IMR-90 (cell line): ENCODE measurements at regions not wholly inside any gene's neighbourhood (a gene's known extent, or its start where the extent isn't known, plus 50 kb on each side); places are given as distances from the start of the nearest gene placed in this dataset.
A peak's percentile ranks its signal among the peaks of the same experiment; 100 is the strongest.

ENCODE experiments used
- ATAC-seq: fragments of 200-7000 bp; cut with Tn5 transposase; 2 replicates; pipeline ENCODE4 v1.9.1; 2020; ENCODE audit warnings: low read depth, mild to moderate bottlenecking, moderate library complexity
- BruUV-seq: library from RNA; stranded (reverse); fragments of 400-500 nt; replicated peaks from 2 replicates; lab custom pipeline; 2021; lab: Mats Ljungman, UMichigan
- CTCF ChIA-PET: fragments of 300-600 bp; formaldehyde crosslinking; extraction: SDS; loops from one replicate; lab custom pipeline; 2021; ENCODE audit warnings: antibody characterized with exemption; lab: Yijun Ruan, JAX
- POLR2A ChIA-PET: fragments of 300-600 bp; sonication (Branson Sonifier 250); formaldehyde crosslinking; loops from one replicate; lab custom pipeline; 2022; ENCODE audit warnings: antibody characterized with exemption; ENCODE audit not compliant: unreplicated experiment; lab: Charles Lee
- DNase-seq: peaks from one replicate; pipeline ENCODE4 v3.0.0; 2013
- H2AFZ ChIP-seq: replicated peaks from 2 replicates; pipeline ENCODE3; 2013; ENCODE audit warnings: low read length, mild to moderate bottlenecking; ENCODE audit not compliant: poor library complexity
- H2AK5ac ChIP-seq: 2 replicates; pipeline ENCODE4 v1.6.1; 2013; ENCODE audit warnings: low read depth, low read length, inconsistent platforms
- H2AK9ac ChIP-seq: replicated peaks from 2 replicates; pipeline ENCODE3; 2013; ENCODE audit warnings: mild to moderate bottlenecking, low read depth, low read length, moderate library complexity; ENCODE audit not compliant: poor library complexity
- H2BK120ac ChIP-seq: 2 replicates; pipeline ENCODE4 v1.6.1; 2013; ENCODE audit warnings: low read depth, low read length, inconsistent platforms
- H2BK15ac ChIP-seq: 3 replicates; pipeline ENCODE4 v1.6.1; 2013; ENCODE audit warnings: low read depth, low read length, inconsistent platforms
- H2BK20ac ChIP-seq: 2 replicates; pipeline ENCODE4 v1.6.1; 2013; ENCODE audit warnings: low read depth, mild to moderate bottlenecking, inconsistent platforms, low read length, moderate library complexity
- H2BK5ac ChIP-seq: 2 replicates; pipeline ENCODE4 v1.6.1; 2013; ENCODE audit warnings: mild to moderate bottlenecking, low read depth, low read length, inconsistent platforms; ENCODE audit not compliant: poor library complexity, severe bottlenecking
- H3K14ac ChIP-seq: replicated peaks from 2 replicates; pipeline ENCODE4 v1.6.1; 2013; ENCODE audit warnings: low read depth, low read length, inconsistent platforms
- H3K18ac ChIP-seq: 2 replicates; pipeline ENCODE4 v1.6.1; 2013; ENCODE audit warnings: low read depth, low read length, control low read depth
- H3K23ac ChIP-seq: 2 replicates; pipeline ENCODE4 v1.6.1; 2013; ENCODE audit warnings: low read depth, low read length, inconsistent platforms
- H3K27ac ChIP-seq: 2 replicates; pipeline ENCODE4 v1.5.1; 2013; ENCODE audit warnings: mild to moderate bottlenecking, control low read depth, low read length; ENCODE audit not compliant: insufficient read depth
- H3K27me3 ChIP-seq: 2 replicates; pipeline ENCODE4 v1.6.1; 2013; ENCODE audit warnings: low read length; ENCODE audit not compliant: control insufficient read depth, insufficient read depth
- H3K36me3 ChIP-seq: 2 replicates; pipeline ENCODE4 v1.6.1; 2013; ENCODE audit warnings: low read length, mixed read lengths; ENCODE audit not compliant: control insufficient read depth, insufficient read depth
- H3K4ac ChIP-seq: 2 replicates; pipeline ENCODE4 v1.6.1; 2013; ENCODE audit warnings: low read depth, low read length, inconsistent platforms
- H3K4me1 ChIP-seq: 2 replicates; pipeline ENCODE4 v1.6.1; 2013; ENCODE audit warnings: low read length, mixed read lengths; ENCODE audit not compliant: control insufficient read depth, insufficient read depth
- H3K4me2 ChIP-seq: 2 replicates; pipeline ENCODE4 v1.6.1; 2013; ENCODE audit warnings: low read depth, mild to moderate bottlenecking, control low read depth, low read length, moderate library complexity
- H3K4me3 ChIP-seq: 2 replicates; pipeline ENCODE4 v1.5.1; 2013; ENCODE audit warnings: low read depth, mild to moderate bottlenecking, control low read depth, low read length, moderate library complexity; ENCODE audit not compliant: insufficient read depth
- H3K56ac ChIP-seq: 2 replicates; pipeline ENCODE4 v1.6.1; 2013; ENCODE audit warnings: low read length, inconsistent platforms; ENCODE audit not compliant: insufficient read depth; ENCODE audit errors: extremely low read depth
- H3K79me1 ChIP-seq, 2 experiments: 2 replicates each; pipeline ENCODE4 v1.6.1; 2013; ENCODE audit warnings: low read length in 2 of 2, inconsistent platforms in 1 of 2, low read depth in 1 of 2
- H3K9ac ChIP-seq: 2 replicates; pipeline ENCODE4 v1.6.1; 2013; ENCODE audit warnings: low read depth, low read length, control low read depth
- H3K9me1 ChIP-seq: 2 replicates; pipeline ENCODE4 v1.6.1; 2013; ENCODE audit warnings: low read length, inconsistent platforms; ENCODE audit not compliant: insufficient read depth
- H3K9me3 ChIP-seq: 2 replicates; pipeline ENCODE4 v1.6.1; 2013; ENCODE audit warnings: low read length; ENCODE audit not compliant: control insufficient read depth, insufficient read depth
- H4K20me1 ChIP-seq: 2 replicates; pipeline ENCODE4 v1.6.1; 2013; ENCODE audit warnings: low read length, inconsistent platforms; ENCODE audit not compliant: insufficient read depth
- H4K5ac ChIP-seq: 2 replicates; pipeline ENCODE4 v1.6.1; 2013; ENCODE audit warnings: mild to moderate bottlenecking, low read depth, low read length, control low read depth
- H4K8ac ChIP-seq, 2 experiments: 2 replicates each; pipeline ENCODE4 v1.6.1; 2013; ENCODE audit warnings: low read depth in 2 of 2, low read length in 2 of 2, control low read depth in 1 of 2, inconsistent platforms in 1 of 2
- H4K91ac ChIP-seq: 2 replicates; pipeline ENCODE4 v1.6.1; 2013; ENCODE audit warnings: low read depth, low read length, inconsistent platforms; ENCODE audit not compliant: insufficient read depth
- FOS ChIP-seq: fragments of 150-350 bp; IDR thresholded peaks from 2 replicates; pipeline ENCODE4 v1.6.1; 2016; ENCODE audit warnings: low read depth, low read length
- SMC3 ChIP-seq: fragments of 150-350 bp; IDR thresholded peaks from 2 replicates; pipeline ENCODE4 v1.6.1; 2016; ENCODE audit warnings: low read depth, mild to moderate bottlenecking, antibody characterized with exemption, low read length, moderate library complexity
- WGBS, 2 experiments: methylation state at CpG; one replicate each; pipeline versions ENCODE4 v1.1.5 to v1.1.7; 2013; ENCODE audit warnings: missing lambda C conversion rate in 2 of 2; ENCODE audit not compliant: insufficient read length in 1 of 2; ENCODE audit errors: extremely low coverage in 2 of 2; 5-methylcytosine and 5-hydroxymethylcytosine counted together
- dilution Hi-C: fragments of 300-500 bp; cut with HindIII; formaldehyde crosslinking; loops from one replicate; pipeline ENCODE4 v1.14.3; 2018; ENCODE audit warnings: low sequenced_read_pairs; ENCODE audit not compliant: unreplicated experiment
- in situ Hi-C: fragments of 300-500 bp; cut with MboI; formaldehyde crosslinking; loops from 3 replicates; pipeline ENCODE4 v1.14.3; 2019; ENCODE audit warnings: low sequenced_read_pairs, inconsistent platforms, mixed read lengths
- intact Hi-C: fragments of 100-400 bp; cut with micrococcal nuclease; formaldehyde crosslinking; loops from 2 replicates; pipeline ENCODE4 v1.10.0; 2022

DNA sequence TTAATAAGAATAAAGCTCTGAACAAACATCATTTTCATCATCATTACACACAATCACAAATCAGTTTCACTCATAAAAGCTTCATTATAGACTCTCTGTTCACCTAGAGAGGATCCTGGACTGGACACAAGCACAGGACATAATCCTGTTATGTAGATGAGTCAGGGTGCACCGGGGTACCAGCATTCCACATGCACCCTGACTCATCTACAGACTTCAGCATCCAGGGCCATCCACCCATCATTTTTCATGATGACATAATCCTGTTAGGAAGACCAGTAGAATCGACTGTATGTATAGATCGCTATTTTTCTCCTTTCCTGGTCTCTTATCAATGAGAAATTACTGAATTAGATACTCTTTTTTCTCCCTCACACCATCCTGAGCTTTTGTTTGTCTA lies 73.7 kb upstream of the PIK3C3 start:
- Histone ChIP-seq H3K27ac (no peak overlapping the region), H4K8ac (no peak overlapping the region), H3K9me1 (no peaks in the 10 kb centered on the region), H3K27me3 (peaks cover 4% of the 10 kb centered on the region), H3K9me3 (no peaks in the 10 kb centered on the region), H2AK5ac (no peak overlapping the region), H2BK5ac (no peak overlapping the region), H4K91ac (no peak overlapping the region), H3K18ac (no peak overlapping the region), H2AFZ (no peak overlapping the region), H4K5ac (no peak overlapping the region), H3K79me1 (no peaks in the 10 kb centered on the region), H4K20me1 (no peaks in the 10 kb centered on the region), H3K4me1 (no peaks in the 10 kb centered on the region; the same call in 1 of the 2 replicates), H2AK9ac (no peak overlapping the region), H3K14ac (no peak overlapping the region), H3K56ac (no peak overlapping the region), H3K36me3 (no peaks in the 10 kb centered on the region), H3K4ac (no peak overlapping the region), H2BK15ac (no peak overlapping the region), H3K4me2 (no peak overlapping the region), H3K4me3 (no peak overlapping the region), H3K9ac (no peak overlapping the region), H3K23ac (no peak overlapping the region), H2BK120ac (no peak overlapping the region), H2BK20ac (no peak overlapping the region)
- DNase-seq: peak; percentile 82
- dilution Hi-C loops: no loop called here
- ChIA-PET CTCF (no interaction called here), POLR2A (no interaction called here)
- BruUV-seq: no TSS peak
- no CpG with 5 or more reads among the region's 3 CpGs for WGBS, 2 experiments
- TF ChIP-seq SMC3 (no peak), FOS (peak; percentile 45)
- intact Hi-C loops: no loop called here
- ATAC-seq: no peak; the same call in 1 of the 2 replicates
- in situ Hi-C loops: no loop called here
